GM12878 (cell line): ENCODE measurements at regions not wholly inside any gene's neighbourhood (a gene's known extent, or its start where the extent isn't known, plus 50 kb on each side); places are given as distances from the start of the nearest gene placed in this dataset.

Experiments used
- ATAC-seq: fragments of 200-7000 bp; cut with Tn5 transposase; 3 replicates; pipeline ENCODE4 v1.9.1; 2020; ENCODE audit warnings: mild to moderate bottlenecking, moderate library complexity
- BruUV-seq: library from RNA; stranded (reverse); fragments of 400-500 nt; replicated peaks from 2 replicates; lab custom pipeline; 2021; lab: Mats Ljungman, UMichigan
- CTCF ChIA-PET: fragments of 300-600 bp; sonication (Branson Sonifier 250); formaldehyde crosslinking; extraction: SDS; loops from one replicate; lab custom pipeline; 2021; ENCODE audit warnings: inconsistent platforms; lab: Yijun Ruan, JAX
- POLR2A ChIA-PET: fragments of 350-600 bp; formaldehyde crosslinking; extraction: SDS; loops from one replicate; lab custom pipeline; 2021; ENCODE audit warnings: inconsistent platforms; lab: Charles Lee
- RAD21 ChIA-PET: fragments of 300-600 bp; sonication (Branson Sonifier 250); formaldehyde crosslinking; loops from one replicate; lab custom pipeline; 2023; ENCODE audit warnings: antibody characterized with exemption; ENCODE audit not compliant: unreplicated experiment; lab: Charles Lee
- SMC1A ChIA-PET: fragments of 300-600 bp; sonication (Branson Sonifier 250); formaldehyde crosslinking; loops from one replicate; lab custom pipeline; 2023; ENCODE audit not compliant: unreplicated experiment, uncharacterized antibody; lab: Charles Lee
- DNase-seq: peaks from one replicate; pipeline ENCODE4 v3.0.0-alpha.2; 2011; ENCODE audit warnings: low read depth, low spot score
- FAIRE-seq: peaks from 3 replicates; lab custom pipeline; 2011; peaks lifted over from hg19 to GRCh38; lab: Jason Lieb, UNC
- H2AFZ ChIP-seq: 2 replicates; pipeline ENCODE4 v1.6.0; 2011; ENCODE audit warnings: low read depth, low read length, control low read depth; ENCODE audit not compliant: control insufficient read depth
- H3K27ac ChIP-seq: 2 replicates; pipeline ENCODE4 v1.5.1; 2011; ENCODE audit warnings: control low read depth; ENCODE audit not compliant: control insufficient read depth, insufficient read depth
- H3K27me3 ChIP-seq, 2 experiments: replicated peaks in 1 of 2; 2 replicates each; pipeline versions ENCODE4 v1.6.0 to v1.6.1; 2011; ENCODE audit warnings: low read length in 1 of 2; ENCODE audit not compliant: control insufficient read depth in 2 of 2, insufficient read depth in 2 of 2
- H3K36me3 ChIP-seq, 2 experiments: 2 replicates each; pipeline ENCODE4 v1.5.1; 2011; ENCODE audit warnings: low read length in 1 of 2; ENCODE audit not compliant: control insufficient read depth in 2 of 2, insufficient read depth in 2 of 2
- H3K4me1 ChIP-seq: 2 replicates; pipeline ENCODE4 v1.6.1; 2011; ENCODE audit warnings: mild to moderate bottlenecking, low read length, moderate library complexity, mixed read lengths; ENCODE audit not compliant: control insufficient read depth, insufficient read depth
- H3K4me2 ChIP-seq: 2 replicates; pipeline ENCODE4 v1.6.0; 2011; ENCODE audit warnings: control low read depth; ENCODE audit not compliant: control insufficient read depth, insufficient read depth
- H3K4me3 ChIP-seq: fragments of 200-600 bp; sonication (generic); 2 replicates; pipeline ENCODE4 v1.5.1; 2016
- H3K79me2 ChIP-seq: 2 replicates; pipeline ENCODE4 v1.6.0; 2011; ENCODE audit warnings: low read length; ENCODE audit not compliant: control insufficient read depth, insufficient read depth
- H3K9ac ChIP-seq: 2 replicates; pipeline ENCODE4 v1.8.0; 2011; ENCODE audit warnings: low read length, control low read depth, mixed read lengths; ENCODE audit not compliant: control insufficient read depth, insufficient read depth
- H3K9me3 ChIP-seq: replicated peaks from 3 replicates; pipeline ENCODE4 v1.5.1; 2011; ENCODE audit warnings: mild to moderate bottlenecking, low read length; ENCODE audit not compliant: control insufficient read depth, insufficient read depth
- H4K20me1 ChIP-seq: 2 replicates; pipeline ENCODE4 v1.6.0; 2011; ENCODE audit not compliant: control insufficient read depth, insufficient read depth
- ETV6 ChIP-seq, 2 experiments: fragments of 450-650 bp in 1 of 2; IDR thresholded peaks in 1 of 2; conservative IDR thresholded peaks in 1 of 2; 2 replicates each; pipeline ENCODE4 v1.6.1; 2014; ENCODE audit warnings: antibody characterized with exemption in 1 of 2, borderline replicate concordance in 1 of 2, low read depth in 1 of 2, mild to moderate bottlenecking in 1 of 2, moderate library complexity in 1 of 2
- JUNB ChIP-seq: IDR thresholded peaks from 2 replicates; pipeline ENCODE4 v1.6.1; 2016; ENCODE audit warnings: antibody characterized with exemption, mild to moderate bottlenecking
- LARP7 ChIP-seq: fragments of 450-650 bp; IDR thresholded peaks from 2 replicates; pipeline ENCODE4 v1.6.1; 2017; ENCODE audit warnings: mild to moderate bottlenecking
- SMAD1 ChIP-seq: fragments of 450-650 bp; IDR thresholded peaks from 2 replicates; pipeline ENCODE4 v1.6.1; 2018; ENCODE audit warnings: mild to moderate bottlenecking, low read depth; ENCODE audit not compliant: partially characterized antibody
- SRF ChIP-seq, 2 experiments: IDR thresholded peaks; 2 replicates each; pipeline ENCODE4 v1.6.1; 2011; ENCODE audit warnings: low read depth in 2 of 2, low read length in 2 of 2, mild to moderate bottlenecking in 1 of 2, moderate library complexity in 1 of 2
- WRNIP1 ChIP-seq: IDR thresholded peaks from 2 replicates; pipeline ENCODE4 v1.6.1; 2011; ENCODE audit warnings: low read depth, low read length, improper control_type of control experiment, borderline replicate concordance
- ZNF274 ChIP-seq: IDR thresholded peaks from one replicate; pipeline ENCODE4 v1.8.0; 2011; ENCODE audit not compliant: insufficient read length, insufficient read depth
- WGBS: methylation state at CpG from one replicate; pipeline ENCODE4 v1.1.6; 2016; ENCODE audit warnings: low lambda C conversion rate; ENCODE audit not compliant: insufficient replicate concordance, insufficient coverage; ENCODE audit errors: missing lambda C conversion rate; 5-methylcytosine and 5-hydroxymethylcytosine counted together
- in situ Hi-C: fragments of 300-500 bp; cut with MboI; formaldehyde crosslinking; loops from 9 replicates; pipeline ENCODE4 v1.14.3; 2018; ENCODE audit warnings: mixed read lengths
- intact Hi-C: fragments of 100-400 bp; cut with micrococcal nuclease; formaldehyde crosslinking; loops from one replicate; pipeline ENCODE4 v1.14.2; 2022; ENCODE audit not compliant: unreplicated experiment
- TF ChIP-seq, protein P1 (sequence below): IDR thresholded peaks from 2 replicates; pipeline ENCODE4 v1.6.1; 2012; ENCODE audit warnings: improper control_type of control experiment, low read depth, low read length; ENCODE audit not compliant: insufficient replicate concordance
- TF ChIP-seq, protein P2 (sequence below): fragments of 450-650 bp; IDR thresholded peaks from 2 replicates; pipeline ENCODE4 v1.6.1; 2017; ENCODE audit warnings: mild to moderate bottlenecking

DNA sequence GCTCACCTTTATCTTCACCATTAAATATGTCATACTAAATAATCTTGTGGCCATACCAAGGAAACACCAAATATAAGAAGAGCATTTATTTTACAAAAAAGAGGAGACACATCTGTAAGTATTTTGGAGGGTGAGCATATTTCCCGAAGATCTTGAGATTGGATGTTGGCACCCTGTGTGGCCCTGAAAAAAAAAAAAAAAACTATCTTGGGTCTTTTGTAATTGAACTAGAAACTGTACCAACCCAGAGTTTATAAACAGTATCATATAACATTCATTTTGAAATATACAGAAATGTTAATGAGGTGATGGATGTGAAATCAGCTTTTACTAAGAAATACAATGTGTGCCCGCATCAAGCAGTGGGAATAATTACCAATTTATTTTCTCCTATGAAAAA, 104.0 kb upstream of the FRMD6 start:
- TF ChIP-seq ZNF274 = no peak
- no peak for TF ChIP-seq SRF (IDR thresholded peaks at IDR 0.05; ENCODE audit: low read depth in 2 of 2, low read length in 2 of 2)
- no peak for TF ChIP-seq ETV6 (conservative IDR thresholded peaks at IDR 0.05 in 1 of 2, IDR thresholded peaks at IDR 0.05 in 1 of 2; ENCODE audit: borderline replicate concordance in 1 of 2, low read depth in 1 of 2)
- no peak for TF ChIP-seq LARP7
- TF ChIP-seq JUNB = no peak
- TF ChIP-seq SMAD1 = no peak
- TF ChIP-seq, protein P1, sequence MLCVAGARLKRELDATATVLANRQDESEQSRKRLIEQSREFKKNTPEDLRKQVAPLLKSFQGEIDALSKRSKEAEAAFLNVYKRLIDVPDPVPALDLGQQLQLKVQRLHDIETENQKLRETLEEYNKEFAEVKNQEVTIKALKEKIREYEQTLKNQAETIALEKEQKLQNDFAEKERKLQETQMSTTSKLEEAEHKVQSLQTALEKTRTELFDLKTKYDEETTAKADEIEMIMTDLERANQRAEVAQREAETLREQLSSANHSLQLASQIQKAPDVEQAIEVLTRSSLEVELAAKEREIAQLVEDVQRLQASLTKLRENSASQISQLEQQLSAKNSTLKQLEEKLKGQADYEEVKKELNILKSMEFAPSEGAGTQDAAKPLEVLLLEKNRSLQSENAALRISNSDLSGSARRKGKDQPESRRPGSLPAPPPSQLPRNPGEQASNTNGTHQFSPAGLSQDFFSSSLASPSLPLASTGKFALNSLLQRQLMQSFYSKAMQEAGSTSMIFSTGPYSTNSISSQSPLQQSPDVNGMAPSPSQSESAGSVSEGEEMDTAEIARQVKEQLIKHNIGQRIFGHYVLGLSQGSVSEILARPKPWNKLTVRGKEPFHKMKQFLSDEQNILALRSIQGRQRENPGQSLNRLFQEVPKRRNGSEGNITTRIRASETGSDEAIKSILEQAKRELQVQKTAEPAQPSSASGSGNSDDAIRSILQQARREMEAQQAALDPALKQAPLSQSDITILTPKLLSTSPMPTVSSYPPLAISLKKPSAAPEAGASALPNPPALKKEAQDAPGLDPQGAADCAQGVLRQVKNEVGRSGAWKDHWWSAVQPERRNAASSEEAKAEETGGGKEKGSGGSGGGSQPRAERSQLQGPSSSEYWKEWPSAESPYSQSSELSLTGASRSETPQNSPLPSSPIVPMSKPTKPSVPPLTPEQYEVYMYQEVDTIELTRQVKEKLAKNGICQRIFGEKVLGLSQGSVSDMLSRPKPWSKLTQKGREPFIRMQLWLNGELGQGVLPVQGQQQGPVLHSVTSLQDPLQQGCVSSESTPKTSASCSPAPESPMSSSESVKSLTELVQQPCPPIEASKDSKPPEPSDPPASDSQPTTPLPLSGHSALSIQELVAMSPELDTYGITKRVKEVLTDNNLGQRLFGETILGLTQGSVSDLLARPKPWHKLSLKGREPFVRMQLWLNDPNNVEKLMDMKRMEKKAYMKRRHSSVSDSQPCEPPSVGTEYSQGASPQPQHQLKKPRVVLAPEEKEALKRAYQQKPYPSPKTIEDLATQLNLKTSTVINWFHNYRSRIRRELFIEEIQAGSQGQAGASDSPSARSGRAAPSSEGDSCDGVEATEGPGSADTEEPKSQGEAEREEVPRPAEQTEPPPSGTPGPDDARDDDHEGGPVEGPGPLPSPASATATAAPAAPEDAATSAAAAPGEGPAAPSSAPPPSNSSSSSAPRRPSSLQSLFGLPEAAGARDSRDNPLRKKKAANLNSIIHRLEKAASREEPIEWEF = no peak
- TF ChIP-seq, protein P2, sequence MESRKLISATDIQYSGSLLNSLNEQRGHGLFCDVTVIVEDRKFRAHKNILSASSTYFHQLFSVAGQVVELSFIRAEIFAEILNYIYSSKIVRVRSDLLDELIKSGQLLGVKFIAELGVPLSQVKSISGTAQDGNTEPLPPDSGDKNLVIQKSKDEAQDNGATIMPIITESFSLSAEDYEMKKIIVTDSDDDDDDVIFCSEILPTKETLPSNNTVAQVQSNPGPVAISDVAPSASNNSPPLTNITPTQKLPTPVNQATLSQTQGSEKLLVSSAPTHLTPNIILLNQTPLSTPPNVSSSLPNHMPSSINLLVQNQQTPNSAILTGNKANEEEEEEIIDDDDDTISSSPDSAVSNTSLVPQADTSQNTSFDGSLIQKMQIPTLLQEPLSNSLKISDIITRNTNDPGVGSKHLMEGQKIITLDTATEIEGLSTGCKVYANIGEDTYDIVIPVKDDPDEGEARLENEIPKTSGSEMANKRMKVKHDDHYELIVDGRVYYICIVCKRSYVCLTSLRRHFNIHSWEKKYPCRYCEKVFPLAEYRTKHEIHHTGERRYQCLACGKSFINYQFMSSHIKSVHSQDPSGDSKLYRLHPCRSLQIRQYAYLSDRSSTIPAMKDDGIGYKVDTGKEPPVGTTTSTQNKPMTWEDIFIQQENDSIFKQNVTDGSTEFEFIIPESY = no peak
- no peak for TF ChIP-seq WRNIP1
- no peaks in the 10 kb centered on the region for H4K20me1 ChIP-seq
- intact Hi-C loops (loop anchor here (5.0 kb wide), 1 partner anchor 50 kb away; no protein-coding TSS in a partner anchor), in situ Hi-C loops (no loop called here)
- 28% methylated on average over 2 of the region's 2 CpGs for WGBS
- no peak overlapping the region for H2AFZ ChIP-seq
- FAIRE-seq (no peak), DNase-seq (no peak), ATAC-seq (no peak)
- no TSS peak for BruUV-seq
- H3K9me3 ChIP-seq = no peaks in the 10 kb centered on the region
- no peaks in the 10 kb centered on the region for H3K4me1 ChIP-seq
- H3K27me3 ChIP-seq = peaks cover 0 to 1% of the 10 kb centered on the region in 2 experiments; a peak in 1 of 4 replicates
- H3K9ac ChIP-seq = no peak overlapping the region
- CTCF ChIA-PET = interaction anchor here (0.7 kb wide), 1 partner anchor 269 kb away, joined by 3 read pairs; no protein-coding TSS in a partner anchor
- POLR2A ChIA-PET = no interaction called here
- SMC1A ChIA-PET = interaction anchor here (1.5 kb wide), 1 partner anchor 14 kb away, joined by 3 read pairs; no protein-coding TSS in a partner anchor
- H3K4me2 ChIP-seq = no peak overlapping the region
- RAD21 ChIA-PET = no interaction called here
- H3K4me3 ChIP-seq = no peak overlapping the region
- H3K36me3 ChIP-seq = no peaks in the 10 kb centered on the region
- H3K79me2 ChIP-seq = no peaks in the 10 kb centered on the region
- no peak overlapping the region for H3K27ac ChIP-seq
